K562 (cell line): ENCODE measurements at regions not wholly inside any gene's neighbourhood (a gene's known extent, or its start where the extent isn't known, plus 50 kb on each side); places are given as distances from the start of the nearest gene placed in this dataset.

ENCODE experiments used
- ATAC-seq: fragments of 200-7000 bp; cut with Tn5 transposase; 3 replicates; pipeline ENCODE4 v1.9.1; 2020; ENCODE audit warnings: moderate library complexity
- BruUV-seq: library from RNA; stranded (reverse); fragments of 400-500 nt; replicated peaks from 2 replicates; lab custom pipeline; 2021; lab: Mats Ljungman, UMichigan
- CTCF ChIA-PET: fragments of 300-600 bp; formaldehyde crosslinking; extraction: SDS; loops from one replicate; lab custom pipeline; 2021; ENCODE audit warnings: low intra/inter-chr PET ratio; lab: Yijun Ruan, JAX
- POLR2A ChIA-PET: fragments of 300-600, 350-650 bp; sonication (Branson Sonifier 250); formaldehyde crosslinking; extraction: SDS; loops from one replicate; lab custom pipeline; 2021; ENCODE audit warnings: antibody characterized with exemption, inconsistent platforms; lab: Yijun Ruan, JAX
- DNase-seq, 4 experiments: peaks; one replicate each; pipeline versions ENCODE4 v3.0.0 to v3.0.0-alpha.2; 2011 to 2018; ENCODE audit warnings: low spot score in 3 of 4, mixed read lengths in 3 of 4; ENCODE audit errors: extremely low read depth in 1 of 4
- FAIRE-seq: peaks from 2 replicates; lab custom pipeline; 2011; peaks lifted over from hg19 to GRCh38; lab: Jason Lieb, UNC
- H2AFZ ChIP-seq: 2 replicates; pipeline ENCODE4 v1.6.0; 2011; ENCODE audit warnings: low read depth, low read length, control low read depth, inconsistent platforms
- H3K27ac ChIP-seq: fragments of 200-600 bp; 3 replicates; pipeline ENCODE4 v1.8.0; 2011; ENCODE audit warnings: low read depth, mild to moderate bottlenecking, control low read depth, inconsistent platforms, low read length, moderate library complexity, mixed read lengths; ENCODE audit errors: extremely low read depth
- H3K27me3 ChIP-seq, 2 experiments: fragments of 300-600 bp in 1 of 2; 2 replicates in 1 of 2; 3 replicates in 1 of 2; pipeline versions ENCODE4 v1.6.0 to v1.8.0; 2011; ENCODE audit warnings: inconsistent platforms in 2 of 2, low read length in 2 of 2, mild to moderate bottlenecking in 1 of 2, mixed read lengths in 1 of 2, moderate library complexity in 1 of 2; ENCODE audit not compliant: control insufficient read depth in 2 of 2, insufficient read depth in 2 of 2
- H3K36me3 ChIP-seq: fragments of 300-600 bp; 3 replicates; pipeline ENCODE4 v1.8.0; 2011; ENCODE audit warnings: mild to moderate bottlenecking, low read length, inconsistent platforms; ENCODE audit not compliant: control insufficient read depth, insufficient read depth
- H3K4me1 ChIP-seq, 2 experiments: fragments of 200-600 bp in 1 of 2; replicated peaks in 1 of 2; 2 replicates in 1 of 2; 3 replicates in 1 of 2; pipeline versions ENCODE4 v1.5.1 to v1.8.0; 2011; ENCODE audit warnings: inconsistent platforms in 2 of 2, low read length in 2 of 2, mild to moderate bottlenecking in 1 of 2, mixed read lengths in 1 of 2, moderate library complexity in 1 of 2; ENCODE audit not compliant: control insufficient read depth in 2 of 2, insufficient read depth in 2 of 2
- H3K4me2 ChIP-seq: 2 replicates; pipeline ENCODE4 v1.6.1; 2011; ENCODE audit warnings: low read length, control low read depth, inconsistent platforms, mixed read lengths; ENCODE audit not compliant: insufficient read depth
- H3K4me3 ChIP-seq: fragments of 200-600 bp; sonication (generic), shearing (Covaris generic); 2 replicates; pipeline ENCODE4 v1.5.1; 2016; ENCODE audit warnings: control low read depth, inconsistent platforms
- H3K79me2 ChIP-seq: fragments of 200-600 bp; 3 replicates; pipeline ENCODE4 v1.8.0; 2011; ENCODE audit warnings: low read length, inconsistent platforms; ENCODE audit not compliant: control insufficient read depth, insufficient read depth
- H3K9ac ChIP-seq, 2 experiments: 2 replicates each; pipeline versions ENCODE4 v1.6.0 to v1.6.1; 2011; ENCODE audit warnings: low read depth in 2 of 2, low read length in 2 of 2, control low read depth in 1 of 2, inconsistent platforms in 1 of 2, mild to moderate bottlenecking in 1 of 2, mixed read lengths in 1 of 2; ENCODE audit not compliant: insufficient read depth in 1 of 2
- H3K9me1 ChIP-seq: one replicate; pipeline ENCODE4 v1.6.0; 2011; ENCODE audit warnings: inconsistent platforms, mild to moderate bottlenecking, low read length, moderate library complexity; ENCODE audit not compliant: control insufficient read depth, insufficient read depth
- H3K9me3 ChIP-seq: replicated peaks from 2 replicates; pipeline ENCODE4 v1.5.1; 2011; ENCODE audit warnings: low read depth, low read length, inconsistent platforms; ENCODE audit not compliant: control insufficient read depth, insufficient read depth
- H4K20me1 ChIP-seq: replicated peaks from 2 replicates; pipeline ENCODE4 v1.6.1; 2011; ENCODE audit warnings: low read length, inconsistent platforms, mixed read lengths; ENCODE audit not compliant: control insufficient read depth, insufficient read depth
- HINFP ChIP-seq: fragments of 450-650 bp; conservative IDR thresholded peaks from 2 replicates; pipeline ENCODE4 v1.6.1; 2016; ENCODE audit warnings: missing genetic modification characterization, low read depth, mild to moderate bottlenecking, control low read depth, missing compliant biosample characterization
- KDM4B ChIP-seq, 2 experiments: fragments of 450-650 bp in 1 of 2; sonication (generic) in 1 of 2; IDR thresholded peaks; 2 replicates each; pipeline ENCODE4 v1.6.1; 2016 to 2017; ENCODE audit warnings: borderline replicate concordance in 2 of 2, antibody characterized with exemption in 1 of 2, low read depth in 1 of 2, mild to moderate bottlenecking in 1 of 2
- POLR2G ChIP-seq: fragments of 200-400 bp; formaldehyde crosslinking; IDR thresholded peaks from 2 replicates; pipeline ENCODE4 v1.6.1; 2017; ENCODE audit warnings: low read depth, mild to moderate bottlenecking, antibody characterized with exemption, low read length, moderate library complexity
- RB1 ChIP-seq: fragments of 450-650 bp; IDR thresholded peaks from 2 replicates; pipeline ENCODE4 v1.6.1; 2017; ENCODE audit warnings: low read depth, mild to moderate bottlenecking
- RBFOX2 ChIP-seq: fragments of 200-400 bp; formaldehyde crosslinking; IDR thresholded peaks from 2 replicates; pipeline ENCODE4 v1.6.1; 2017; ENCODE audit warnings: low read depth, mild to moderate bottlenecking, low read length, moderate library complexity
- RBM25 ChIP-seq: fragments of 200-400 bp; formaldehyde crosslinking; IDR thresholded peaks from 2 replicates; pipeline ENCODE4 v1.6.1; 2018; ENCODE audit warnings: low read length, low read depth, moderate library complexity; ENCODE audit not compliant: severe bottlenecking
- SLC30A9 ChIP-seq: fragments of 250-450 bp; sonication (Bioruptor Pico); IDR thresholded peaks from 2 replicates; pipeline ENCODE4 v1.8.0; 2022; ENCODE audit warnings: mild to moderate bottlenecking, moderate library complexity
- SOX6 ChIP-seq: fragments of 450-650 bp; IDR thresholded peaks from 2 replicates; pipeline ENCODE4 v1.6.1; 2014; ENCODE audit warnings: mild to moderate bottlenecking
- ZNF79 ChIP-seq: fragments of 250-450 bp; sonication (Bioruptor Pico); IDR thresholded peaks from 2 replicates; pipeline ENCODE4 v1.4.0; 2020; ENCODE audit warnings: low read depth, mild to moderate bottlenecking, moderate library complexity
- WGBS: fragments of 100-300 bp; shearing (Covaris generic); methylation state at CpG from one replicate; pipeline ENCODE4 v1.1.6; 2016; ENCODE audit warnings: low coverage, mixed read lengths; ENCODE audit not compliant: insufficient coverage; ENCODE audit errors: missing lambda C conversion rate; 5-methylcytosine and 5-hydroxymethylcytosine counted together
- in situ Hi-C: fragments of 300-500 bp; cut with MboI; formaldehyde crosslinking; loops from 4 replicates; pipeline ENCODE4 v1.15.0; 2018; ENCODE audit warnings: inconsistent platforms, mixed read lengths
- intact Hi-C: fragments of 100-400 bp; cut with micrococcal nuclease; formaldehyde crosslinking; loops from 2 replicates; pipeline ENCODE4 v1.14.2; 2022
- TF ChIP-seq, protein P1 (sequence below): fragments of 250-450 bp; sonication (Bioruptor Pico); IDR thresholded peaks from 2 replicates; pipeline ENCODE4 v1.4.0; 2020; ENCODE audit warnings: mild to moderate bottlenecking

GRCh38 chr7:25567430-25567829 is 339.1 kb upstream of the NPVF start:
- no peaks in the 10 kb centered on the region for H3K79me2 ChIP-seq
- H2AFZ ChIP-seq = no peak overlapping the region
- FAIRE-seq (no peak), ATAC-seq (no peak), DNase-seq (no peak)
- H4K20me1 ChIP-seq = no peaks in the 10 kb centered on the region
- CTCF ChIA-PET = interaction anchor here (0.6 to 7.5 kb wide), 5 partner anchors 175 to 308 kb away, joined by 5 to 185 read pairs (median 10); no protein-coding TSS in a partner anchor
- no TSS peak for BruUV-seq
- 15% methylated on average over 7 of the region's 7 CpGs for WGBS
- no peak overlapping the region for H3K27ac ChIP-seq
- peaks cover 0 to 4% of the 10 kb centered on the region in 2 experiments; a peak in 1 of 5 replicates for H3K4me1 ChIP-seq
- H3K9me3 ChIP-seq = no peaks in the 10 kb centered on the region
- TF ChIP-seq SLC30A9 (no peak), RBM25 (peak; percentile 56)
- peaks cover 2 to 23% of the 10 kb centered on the region in 2 experiments; a peak in 4 of 5 replicates for H3K27me3 ChIP-seq
- no peaks in the 10 kb centered on the region for H3K9me1 ChIP-seq
- in situ Hi-C loops (no loop called here), intact Hi-C loops (no loop called here)
- POLR2A ChIA-PET = no interaction called here
- H3K36me3 ChIP-seq = no peaks in the 10 kb centered on the region
- no peak overlapping the region for H3K9ac ChIP-seq
- no peak overlapping the region for H3K4me2 ChIP-seq
- no peak overlapping the region for H3K4me3 ChIP-seq

- FAIRE-seq (no peak), DNase-seq (no peak), ATAC-seq (no peak)
- POLR2A ChIA-PET = interaction anchor here (1.4 kb wide), 1 partner anchor 147 kb away, joined by 4 read pairs; no protein-coding TSS in a partner anchor
- in situ Hi-C loops = no loop called here
- Histone ChIP-seq H3K27me3 (peaks cover 3 to 4% of the 10 kb centered on the region in 2 experiments; a peak in 4 of 5 replicates), H3K79me2 (no peaks in the 10 kb centered on the region), H3K27ac (no peak overlapping the region), H3K36me3 (no peaks in the 10 kb centered on the region), H3K9me1 (no peaks in the 10 kb centered on the region), H3K4me3 (no peak overlapping the region), H2AFZ (no peak overlapping the region), H3K9me3 (no peaks in the 10 kb centered on the region), H3K4me1 (peaks cover 0 to 4% of the 10 kb centered on the region in 2 experiments; a peak in 1 of 5 replicates), H3K4me2 (no peak overlapping the region), H4K20me1 (no peaks in the 10 kb centered on the region), H3K9ac (no peak overlapping the region)
- BruUV-seq = no TSS peak
- 0% methylated on average over 3 of the region's 3 CpGs for WGBS
- TF ChIP-seq SOX6 (no peak), POLR2G (no peak), RBFOX2 (no peak), KDM4B (IDR thresholded peaks at IDR 0.05; ENCODE audit: borderline replicate concordance in 2 of 2, low read depth in 1 of 2) (no peak), HINFP (no peak), RB1 (no peak), ZNF79 (CRISPR knock-in tag) (no peak)
- TF ChIP-seq, protein P1, sequence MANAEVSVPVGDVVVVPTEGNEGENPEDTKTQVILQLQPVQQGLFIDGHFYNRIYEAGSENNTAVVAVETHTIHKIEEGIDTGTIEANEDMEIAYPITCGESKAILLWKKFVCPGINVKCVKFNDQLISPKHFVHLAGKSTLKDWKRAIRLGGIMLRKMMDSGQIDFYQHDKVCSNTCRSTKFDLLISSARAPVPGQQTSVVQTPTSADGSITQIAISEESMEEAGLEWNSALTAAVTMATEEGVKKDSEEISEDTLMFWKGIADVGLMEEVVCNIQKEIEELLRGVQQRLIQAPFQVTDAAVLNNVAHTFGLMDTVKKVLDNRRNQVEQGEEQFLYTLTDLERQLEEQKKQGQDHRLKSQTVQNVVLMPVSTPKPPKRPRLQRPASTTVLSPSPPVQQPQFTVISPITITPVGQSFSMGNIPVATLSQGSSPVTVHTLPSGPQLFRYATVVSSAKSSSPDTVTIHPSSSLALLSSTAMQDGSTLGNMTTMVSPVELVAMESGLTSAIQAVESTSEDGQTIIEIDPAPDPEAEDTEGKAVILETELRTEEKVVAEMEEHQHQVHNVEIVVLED (CRISPR knock-in tag) = no peak
- intact Hi-C loops = no loop called here
- CTCF ChIA-PET = interaction anchor here (1.1 to 7.5 kb wide), 2 partner anchors 177 to 310 kb away, joined by 3 to 185 read pairs; no protein-coding TSS in a partner anchor
Observed at GRCh38 chr7:25569765-25570164, 341.5 kb upstream of the NPVF start.
